ENCODE measurements at regions not wholly inside any gene's neighbourhood (a gene's known extent, or its start where the extent isn't known, plus 50 kb on each side); places are given as distances from the start of the nearest gene placed in this dataset.

- TF ChIP-seq CTCF (IDR thresholded peaks at IDR 0.05) = no peak
- no peaks in the 10 kb centered on the region for H3K27me3 ChIP-seq (ENCODE audit: control insufficient read depth, insufficient read depth, low read length)
- H3K4me3 ChIP-seq (ENCODE audit: low read depth, low read length) = no peak overlapping the region
- no peak overlapping the region for H3K27ac ChIP-seq
- no peaks in the 10 kb centered on the region for H3K79me2 ChIP-seq
- no peak overlapping the region for H3K9ac ChIP-seq
- H3K9me3 ChIP-seq (ENCODE audit: control insufficient read depth, low read length) = no peaks in the 10 kb centered on the region
- no peak overlapping the region for H3K4me2 ChIP-seq (ENCODE audit: low read length)
- no peaks in the 10 kb centered on the region for H3K4me1 ChIP-seq
- no peak overlapping the region for H2AFZ ChIP-seq
- H3K36me3 ChIP-seq (ENCODE audit: control insufficient read depth, insufficient read depth, low read length) = no peaks in the 10 kb centered on the region
Measured at GRCh38 chr3:40717471-40717870, 192.7 kb downstream of the ZNF621 start.

GRCh38 chr3:40718209-40718608 lies 193.4 kb downstream of the ZNF621 start:
- Histone ChIP-seq H3K27me3 (ENCODE audit: control insufficient read depth, insufficient read depth, low read length) (no peaks in the 10 kb centered on the region), H3K4me3 (ENCODE audit: low read depth, low read length) (no peak overlapping the region), H3K27ac (no peak overlapping the region), H3K4me1 (no peaks in the 10 kb centered on the region), H3K4me2 (ENCODE audit: low read length) (no peak overlapping the region), H3K36me3 (ENCODE audit: control insufficient read depth, insufficient read depth, low read length) (no peaks in the 10 kb centered on the region), H3K79me2 (no peaks in the 10 kb centered on the region), H3K9me3 (ENCODE audit: control insufficient read depth, low read length) (no peaks in the 10 kb centered on the region), H3K9ac (no peak overlapping the region), H2AFZ (peak overlapping the region; percentile 41)
- no peak for TF ChIP-seq CTCF (IDR thresholded peaks at IDR 0.05)

GRCh38 chr3:40718681-40719080 lies 193.9 kb downstream of the ZNF621 start:
- H2AFZ ChIP-seq = peak overlapping the region; percentile 41
- no peaks in the 10 kb centered on the region for H3K9me3 ChIP-seq (ENCODE audit: control insufficient read depth, low read length)
- H3K4me2 ChIP-seq (ENCODE audit: low read length) = no peak overlapping the region
- H3K27me3 ChIP-seq (ENCODE audit: control insufficient read depth, insufficient read depth, low read length) = no peaks in the 10 kb centered on the region
- H3K9ac ChIP-seq = no peak overlapping the region
- no peaks in the 10 kb centered on the region for H3K36me3 ChIP-seq (ENCODE audit: control insufficient read depth, insufficient read depth, low read length)
- H3K4me1 ChIP-seq = no peaks in the 10 kb centered on the region
- no peak for TF ChIP-seq CTCF (IDR thresholded peaks at IDR 0.05)
- no peaks in the 10 kb centered on the region for H3K79me2 ChIP-seq
- H3K27ac ChIP-seq = no peak overlapping the region
- no peak overlapping the region for H3K4me3 ChIP-seq (ENCODE audit: low read depth, low read length)

GRCh38 chr3:40719660-40720287 lies 195.0 kb downstream of the ZNF621 start:
- Histone ChIP-seq H3K27me3 (ENCODE audit: control insufficient read depth, insufficient read depth, low read length) (no peaks in the 10 kb centered on the region), H3K4me2 (ENCODE audit: low read length) (no peak overlapping the region), H3K36me3 (ENCODE audit: control insufficient read depth, insufficient read depth, low read length) (no peaks in the 10 kb centered on the region), H3K4me1 (no peaks in the 10 kb centered on the region), H3K9ac (no peak overlapping the region), H2AFZ (no peak overlapping the region), H3K4me3 (ENCODE audit: low read depth, low read length) (no peak overlapping the region), H3K9me3 (ENCODE audit: control insufficient read depth, low read length) (no peaks in the 10 kb centered on the region), H3K27ac (no peak overlapping the region), H3K79me2 (no peaks in the 10 kb centered on the region)
- TF ChIP-seq CTCF (IDR thresholded peaks at IDR 0.05) = peak; percentile 39

- Histone ChIP-seq H3K9me3 (ENCODE audit: control insufficient read depth, low read length) (no peaks in the 10 kb centered on the region), H3K27ac (no peak overlapping the region), H3K36me3 (ENCODE audit: control insufficient read depth, insufficient read depth, low read length) (no peaks in the 10 kb centered on the region), H3K9ac (no peak overlapping the region), H3K79me2 (no peaks in the 10 kb centered on the region), H3K4me2 (ENCODE audit: low read length) (no peak overlapping the region), H3K4me3 (ENCODE audit: low read depth, low read length) (no peak overlapping the region), H2AFZ (no peak overlapping the region), H3K4me1 (no peaks in the 10 kb centered on the region), H3K27me3 (ENCODE audit: control insufficient read depth, insufficient read depth, low read length) (no peaks in the 10 kb centered on the region)
- TF ChIP-seq CTCF (IDR thresholded peaks at IDR 0.05) = no peak
Measured at GRCh38 chr3:40720341-40720740, 195.6 kb downstream of the ZNF621 start.
